Naive thymus-derived CD4-positive, alpha-beta T cell (primary cell): ENCODE measurements at regions not wholly inside any gene's neighbourhood (a gene's known extent, or its start where the extent isn't known, plus 50 kb on each side); places are given as distances from the start of the nearest gene placed in this dataset.

Experiments used
- ATAC-seq: fragments of 150-1000 bp; cut with Tn5 transposase; 2 replicates; pipeline ENCODE4 v1.10.0; 2021; ENCODE audit warnings: mild to moderate bottlenecking, moderate library complexity
- CTCF ChIA-PET: fragments of 350-600 bp; sonication (Branson Sonifier 250); formaldehyde crosslinking; loops from one replicate; lab custom pipeline; 2021; ENCODE audit warnings: antibody characterized with exemption; lab: Charles Lee
- POLR2A ChIA-PET: fragments of 350-600 bp; sonication (Branson Sonifier 250); formaldehyde crosslinking; loops from one replicate; lab custom pipeline; 2021; ENCODE audit warnings: antibody characterized with exemption, inconsistent platforms; lab: Charles Lee
- DNase-seq, 9 donors: peaks; one replicate each; pipeline versions ENCODE4 v3.0.0 to v3.0.0-alpha.2; 2020 to 2022; ENCODE audit warnings: mixed read lengths in 1 of 9
- H3K27ac ChIP-seq: one replicate; pipeline ENCODE4 v1.7.0; 2013; ENCODE audit warnings: mild to moderate bottlenecking, low read depth, low read length, moderate library complexity
- H3K27me3 ChIP-seq, 2 donors: one replicate each; pipeline ENCODE4 v1.7.0; 2013; ENCODE audit warnings: low read length in 2 of 2, mild to moderate bottlenecking in 2 of 2, moderate library complexity in 2 of 2; ENCODE audit not compliant: control insufficient read depth in 2 of 2, insufficient read depth in 2 of 2
- H3K36me3 ChIP-seq, 3 experiments: 1 replicate in 2 of 3; 2 replicates in 1 of 3; pipeline ENCODE4 v1.7.0; 2013; ENCODE audit warnings: low read length in 3 of 3, mild to moderate bottlenecking in 3 of 3, moderate library complexity in 1 of 3; ENCODE audit not compliant: insufficient read depth in 3 of 3, control insufficient read depth in 2 of 3
- H3K4me1 ChIP-seq, 2 donors: one replicate each; pipeline ENCODE4 v1.7.0; 2013; ENCODE audit warnings: low read length in 2 of 2, mild to moderate bottlenecking in 2 of 2, moderate library complexity in 1 of 2; ENCODE audit not compliant: control insufficient read depth in 2 of 2, insufficient read depth in 2 of 2
- H3K4me3 ChIP-seq: 2 replicates; pipeline ENCODE4 v1.7.0; 2013; ENCODE audit warnings: mild to moderate bottlenecking, low read length
- H3K9me3 ChIP-seq, 3 experiments: 1 replicate in 2 of 3; 2 replicates in 1 of 3; pipeline ENCODE4 v1.7.0; 2013; ENCODE audit warnings: low read length in 3 of 3; ENCODE audit not compliant: control insufficient read depth in 2 of 3
- H3K27ac Mint-ChIP-seq, 9 donors: one replicate each; pipeline ENCODE4 v1.8.0; 2020 to 2022; ENCODE audit warnings: mixed read lengths in 9 of 9, mild to moderate bottlenecking in 8 of 9, moderate library complexity in 5 of 9, inconsistent platforms in 2 of 9
- H3K27me3 Mint-ChIP-seq, 5 donors: one replicate each; pipeline ENCODE4 v1.8.0; 2021 to 2022; ENCODE audit warnings: mixed read lengths in 5 of 5, mild to moderate bottlenecking in 1 of 5
- H3K36me3 Mint-ChIP-seq, 5 donors: one replicate each; pipeline ENCODE4 v1.8.0; 2020 to 2022; ENCODE audit warnings: mixed read lengths in 5 of 5, mild to moderate bottlenecking in 3 of 5, inconsistent platforms in 1 of 5
- H3K4me1 Mint-ChIP-seq, 7 donors: one replicate each; pipeline ENCODE4 v1.8.0; 2020 to 2022; ENCODE audit warnings: mixed read lengths in 7 of 7, mild to moderate bottlenecking in 3 of 7, inconsistent platforms in 1 of 7
- H3K4me3 Mint-ChIP-seq, 10 donors: one replicate each; pipeline ENCODE4 v1.8.0; 2020 to 2022; ENCODE audit warnings: mild to moderate bottlenecking in 10 of 10, mixed read lengths in 10 of 10, moderate library complexity in 6 of 10, inconsistent platforms in 2 of 10
- H3K9me3 Mint-ChIP-seq, 11 donors: one replicate each; pipeline ENCODE4 v1.8.0; 2020 to 2022; ENCODE audit warnings: mixed read lengths in 11 of 11, mild to moderate bottlenecking in 4 of 11, inconsistent platforms in 1 of 11, moderate library complexity in 1 of 11
- intact Hi-C, 2 donors: fragments of 100-400 bp; cut with micrococcal nuclease; formaldehyde crosslinking; loops; one replicate each; pipeline ENCODE4 v1.15.1; 2023

DNA sequence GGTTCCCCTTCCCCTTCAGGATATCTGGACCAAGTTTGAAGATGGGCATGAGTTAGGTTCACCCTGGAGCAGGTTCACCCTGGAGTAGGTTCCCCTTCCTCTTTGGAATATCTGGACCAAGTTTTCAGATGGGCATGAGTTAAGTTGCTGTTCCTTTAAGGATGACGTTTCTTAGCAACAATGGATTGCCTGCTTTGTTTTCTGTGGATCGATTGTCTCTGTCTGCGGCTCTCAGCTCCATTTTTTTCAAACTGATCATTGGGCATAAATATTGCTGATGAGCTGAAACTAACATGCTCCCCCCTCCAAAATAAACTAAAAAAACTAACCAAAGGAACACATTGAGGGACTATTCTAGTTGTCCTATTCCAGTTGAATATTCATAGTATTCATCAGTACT is 149.5 kb downstream of the SPP2 start:
- Mint-ChIP-seq H3K4me1 (peaks cover 0 to 11% (median 0%) of the 10 kb centered on the region in 7 donors), H3K36me3 (peaks cover 3 to 16% (median 5%) of the 10 kb centered on the region in 5 donors), H3K4me3 (no peak overlapping the region), H3K27ac (no peak overlapping the region), H3K27me3 (peaks cover 0 to 19% (median 0%) of the 10 kb centered on the region in 5 donors), H3K9me3 (peaks cover 0 to 25% (median 6%) of the 10 kb centered on the region in 11 donors)
- ATAC-seq (no peak), DNase-seq (no peak)
- H3K27me3 ChIP-seq = no peaks in the 10 kb centered on the region
- H3K9me3 ChIP-seq = peaks cover 0 to 7% (median 0%) of the 10 kb centered on the region in 3 experiments
- H3K4me1 ChIP-seq = no peaks in the 10 kb centered on the region
- intact Hi-C loops = no loop called here
- ChIA-PET CTCF (no interaction called here), POLR2A (interaction anchor here (0.6 kb wide), 1 partner anchor 1069 kb away, joined by 3 read pairs; no protein-coding TSS in a partner anchor)
- H3K4me3 ChIP-seq = no peak overlapping the region
- H3K36me3 ChIP-seq = no peaks in the 10 kb centered on the region
- H3K27ac ChIP-seq = no peak overlapping the region

DNA sequence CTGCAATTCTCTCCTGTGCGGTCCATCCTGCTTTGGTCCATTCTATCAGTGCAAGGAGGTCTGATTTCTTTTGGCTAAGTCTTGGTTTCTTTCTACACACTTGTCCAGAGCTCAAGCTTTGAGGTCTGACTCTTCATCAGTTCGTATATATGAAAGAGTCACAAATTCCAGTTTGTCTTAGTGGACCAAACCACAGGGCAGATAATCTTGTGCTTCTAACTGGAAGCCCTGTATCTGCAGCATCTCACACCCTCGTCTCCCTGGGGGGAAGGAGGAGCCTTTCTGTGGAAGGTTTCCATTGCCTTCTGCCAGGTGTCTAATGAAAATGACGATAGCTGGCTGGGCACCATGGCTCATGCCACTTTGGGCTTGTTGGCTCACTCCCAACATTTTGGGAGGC is 148.5 kb downstream of the SPP2 start:
- intact Hi-C loops = no loop called here
- peaks cover 0 to 11% (median 0%) of the 10 kb centered on the region in 7 donors for H3K4me1 Mint-ChIP-seq
- peaks cover 0 to 27% (median 0%) of the 10 kb centered on the region in 5 donors for H3K27me3 Mint-ChIP-seq
- Histone ChIP-seq H3K4me1 (no peaks in the 10 kb centered on the region), H3K36me3 (no peaks in the 10 kb centered on the region), H3K27ac (no peak overlapping the region), H3K27me3 (no peaks in the 10 kb centered on the region), H3K4me3 (no peak overlapping the region), H3K9me3 (peaks cover 0 to 7% (median 0%) of the 10 kb centered on the region in 3 experiments)
- no peak overlapping the region for H3K4me3 Mint-ChIP-seq
- H3K36me3 Mint-ChIP-seq = peaks cover 3 to 13% (median 5%) of the 10 kb centered on the region in 5 donors
- H3K27ac Mint-ChIP-seq = no peak overlapping the region
- CTCF ChIA-PET = no interaction called here
- H3K9me3 Mint-ChIP-seq = peaks cover 0 to 22% (median 3%) of the 10 kb centered on the region in 11 donors
- POLR2A ChIA-PET = no interaction called here
- DNase-seq (no peak), ATAC-seq (no peak)

DNA sequence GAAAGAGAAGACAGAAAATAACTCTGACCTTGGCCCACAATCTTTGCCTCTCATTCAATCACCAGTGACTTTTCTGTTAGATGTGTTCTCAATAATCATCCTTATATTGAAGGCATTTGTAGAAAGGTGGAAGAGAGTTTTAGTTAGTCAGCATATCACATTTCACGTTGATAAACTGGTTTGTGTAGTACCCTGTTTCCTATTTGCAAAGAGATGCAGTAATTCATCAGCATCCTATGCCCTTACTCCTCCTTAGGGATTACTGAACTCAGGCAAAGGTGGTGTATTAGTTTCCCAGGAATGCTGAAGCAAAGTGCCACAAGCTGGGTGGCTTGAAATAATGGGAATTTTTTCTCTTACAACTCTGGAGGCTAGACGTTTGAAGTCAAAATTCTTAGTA is 145.0 kb downstream of the SPP2 start:
- ATAC-seq (no peak), DNase-seq (no peak)
- intact Hi-C loops = no loop called here
- Histone ChIP-seq H3K4me3 (no peak overlapping the region), H3K4me1 (no peaks in the 10 kb centered on the region), H3K27me3 (no peaks in the 10 kb centered on the region), H3K9me3 (no peaks in the 10 kb centered on the region), H3K27ac (no peak overlapping the region), H3K36me3 (no peaks in the 10 kb centered on the region)
- ChIA-PET POLR2A (no interaction called here), CTCF (no interaction called here)
- Mint-ChIP-seq H3K27ac (no peak overlapping the region), H3K9me3 (peaks cover 0 to 7% (median 0%) of the 10 kb centered on the region in 11 donors), H3K36me3 (peaks cover 0 to 5% (median 3%) of the 10 kb centered on the region in 5 donors), H3K4me1 (peaks cover 0 to 11% (median 2%) of the 10 kb centered on the region in 7 donors), H3K4me3 (no peak overlapping the region), H3K27me3 (peaks cover 0 to 37% (median 0%) of the 10 kb centered on the region in 5 donors)

DNA sequence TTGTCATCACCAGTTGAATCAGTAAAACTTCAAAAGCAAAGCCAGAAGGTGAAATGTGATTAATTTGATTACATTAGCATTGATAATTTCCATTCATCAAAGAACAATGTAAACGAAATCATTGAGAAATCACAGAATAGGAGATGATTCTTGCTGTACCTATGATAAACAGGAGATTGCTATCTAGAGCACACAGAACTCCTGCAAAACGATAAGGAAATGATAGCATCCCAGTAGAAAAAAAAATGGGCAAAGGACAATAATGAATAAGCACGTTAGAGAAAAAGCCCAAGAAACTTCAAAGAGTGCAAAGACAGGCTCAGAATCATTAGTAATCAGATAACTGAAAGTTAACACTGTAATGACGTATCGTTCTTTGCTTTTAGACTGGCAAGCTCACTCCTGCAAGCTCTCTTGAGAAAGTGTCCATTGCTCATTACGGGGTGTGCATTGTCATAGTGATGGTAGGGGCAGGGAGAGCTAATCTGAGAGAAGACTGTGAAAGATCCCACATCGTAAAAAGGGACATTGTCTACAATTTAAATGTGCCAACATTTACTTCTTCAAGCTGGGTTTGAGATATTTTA is 143.6 kb downstream of the SPP2 start:
- intact Hi-C loops = no loop called here
- H3K9me3 ChIP-seq = no peaks in the 10 kb centered on the region
- ATAC-seq = no peak
- H3K4me1 ChIP-seq = no peaks in the 10 kb centered on the region
- H3K27ac Mint-ChIP-seq = no peak overlapping the region
- H3K27ac ChIP-seq = no peak overlapping the region
- no peak overlapping the region for H3K4me3 ChIP-seq
- CTCF ChIA-PET = no interaction called here
- no peak overlapping the region for H3K4me3 Mint-ChIP-seq
- no peaks in the 10 kb centered on the region for H3K36me3 ChIP-seq
- no peaks in the 10 kb centered on the region for H3K27me3 ChIP-seq
- no peak for DNase-seq
- peaks cover 0 to 40% (median 0%) of the 10 kb centered on the region in 5 donors for H3K27me3 Mint-ChIP-seq
- peaks cover 0 to 7% (median 0%) of the 10 kb centered on the region in 11 donors for H3K9me3 Mint-ChIP-seq
- POLR2A ChIA-PET = no interaction called here
- H3K4me1 Mint-ChIP-seq = peaks cover 0 to 16% (median 2%) of the 10 kb centered on the region in 7 donors
- peaks cover 0 to 5% (median 3%) of the 10 kb centered on the region in 5 donors for H3K36me3 Mint-ChIP-seq

DNA sequence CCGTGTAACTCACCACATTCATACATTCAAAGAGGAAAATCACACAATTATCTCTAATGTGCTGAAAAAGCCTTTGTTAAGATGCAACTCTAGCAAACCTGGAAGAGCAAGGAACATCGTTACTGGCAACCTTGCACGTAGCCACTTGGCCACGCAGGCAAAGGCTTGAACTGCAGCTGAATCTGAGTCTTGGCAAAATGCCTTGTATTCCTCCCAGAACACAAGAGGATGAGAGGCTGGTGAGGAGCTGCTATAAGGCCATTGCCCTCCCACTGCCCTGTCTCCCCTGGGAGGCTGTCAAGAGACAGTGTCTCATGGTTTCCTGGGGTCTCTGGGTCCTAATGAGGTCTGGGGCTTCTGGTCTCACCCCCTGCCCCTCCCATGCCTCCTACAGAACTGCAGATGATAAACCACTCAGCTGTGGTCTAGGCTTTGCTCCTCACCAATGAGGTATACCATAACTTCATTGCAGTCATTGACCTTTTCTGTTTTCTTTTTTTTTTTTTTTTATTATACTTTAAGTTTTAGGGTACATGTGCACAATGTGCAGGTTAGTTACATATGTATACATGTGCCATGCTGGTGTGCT is 141.4 kb downstream of the SPP2 start:
- no peak for ATAC-seq
- H3K27me3 Mint-ChIP-seq = peaks cover 0 to 33% (median 0%) of the 10 kb centered on the region in 5 donors
- ChIA-PET CTCF (no interaction called here), POLR2A (interaction anchor here (1.3 kb wide), 1 partner anchor 9 kb away, joined by 4 read pairs; no protein-coding TSS in a partner anchor)
- no peak overlapping the region for H3K4me3 Mint-ChIP-seq
- no peaks in the 10 kb centered on the region for H3K36me3 ChIP-seq
- no peaks in the 10 kb centered on the region for H3K9me3 ChIP-seq
- H3K27ac Mint-ChIP-seq = no peak overlapping the region
- DNase-seq = no peak
- intact Hi-C loops = no loop called here
- H3K27me3 ChIP-seq = no peaks in the 10 kb centered on the region
- H3K36me3 Mint-ChIP-seq = peaks cover 0 to 4% (median 3%) of the 10 kb centered on the region in 5 donors
- no peak overlapping the region for H3K27ac ChIP-seq
- no peak overlapping the region for H3K4me3 ChIP-seq
- H3K4me1 ChIP-seq = no peaks in the 10 kb centered on the region
- H3K4me1 Mint-ChIP-seq = peaks cover 0 to 16% (median 3%) of the 10 kb centered on the region in 7 donors
- H3K9me3 Mint-ChIP-seq = peaks cover 0 to 9% (median 0%) of the 10 kb centered on the region in 11 donors

DNA sequence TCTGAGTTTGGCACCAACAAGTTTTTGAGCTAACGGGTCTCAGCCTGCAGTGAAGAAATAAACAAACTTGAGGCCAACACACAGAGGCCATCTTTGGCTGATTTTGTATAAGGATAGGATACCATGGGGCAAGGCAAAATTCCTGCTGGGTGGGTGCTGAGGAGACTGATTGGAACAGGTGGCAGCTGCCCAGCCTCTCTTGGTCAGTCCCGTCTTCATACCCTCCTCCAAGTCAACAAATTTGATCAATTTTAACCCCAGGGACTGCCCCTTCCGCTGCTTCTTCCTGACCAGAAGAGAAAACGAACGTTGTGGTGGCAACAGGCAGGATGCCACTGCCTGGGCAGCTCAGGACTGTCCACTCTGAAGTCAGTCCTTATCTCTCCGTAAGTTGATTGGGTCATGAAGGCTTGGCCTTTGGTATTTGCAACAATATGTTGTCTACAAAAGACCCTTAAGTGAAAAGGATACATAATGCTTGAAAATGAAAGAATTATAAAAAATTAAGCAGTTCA is 139.3 kb downstream of the SPP2 start:
- Mint-ChIP-seq H3K27ac (no peak overlapping the region), H3K9me3 (peaks cover 0 to 8% (median 0%) of the 10 kb centered on the region in 11 donors), H3K36me3 (peaks cover 0 to 2% (median 0%) of the 10 kb centered on the region in 5 donors), H3K4me1 (peaks cover 0 to 6% (median 3%) of the 10 kb centered on the region in 7 donors), H3K27me3 (peaks cover 0 to 34% (median 0%) of the 10 kb centered on the region in 5 donors), H3K4me3 (no peak overlapping the region)
- CTCF ChIA-PET = no interaction called here
- H3K36me3 ChIP-seq = no peaks in the 10 kb centered on the region
- H3K9me3 ChIP-seq = no peaks in the 10 kb centered on the region
- intact Hi-C loops = no loop called here
- no peak for ATAC-seq
- no peak overlapping the region for H3K4me3 ChIP-seq
- POLR2A ChIA-PET = no interaction called here
- H3K27me3 ChIP-seq = no peaks in the 10 kb centered on the region
- no peak for DNase-seq
- no peak overlapping the region for H3K27ac ChIP-seq
- no peaks in the 10 kb centered on the region for H3K4me1 ChIP-seq
